IMR-90 (cell line): ENCODE measurements at regions not wholly inside any gene's neighbourhood (a gene's known extent, or its start where the extent isn't known, plus 50 kb on each side); places are given as distances from the start of the nearest gene placed in this dataset.

ENCODE experiments used
- CEBPB ChIP-seq: IDR thresholded peaks from 2 replicates; pipeline ENCODE4 v1.6.1; 2012; ENCODE audit warnings: low read depth, low read length, improper control_type of control experiment
- CHD1 ChIP-seq: IDR thresholded peaks from 2 replicates; pipeline ENCODE4 v1.6.1; 2012; ENCODE audit warnings: low read depth, low read length, improper control_type of control experiment
- FOS ChIP-seq: fragments of 150-350 bp; IDR thresholded peaks from 2 replicates; pipeline ENCODE4 v1.6.1; 2016; ENCODE audit warnings: low read depth, low read length
- MAFK ChIP-seq: IDR thresholded peaks from 2 replicates; pipeline ENCODE4 v1.6.1; 2012; ENCODE audit warnings: low read depth, low read length, improper control_type of control experiment
- MAZ ChIP-seq: IDR thresholded peaks from 2 replicates; pipeline ENCODE4 v1.6.1; 2012; ENCODE audit warnings: low read depth, mild to moderate bottlenecking, low read length, improper control_type of control experiment, moderate library complexity, borderline replicate concordance
- MXI1 ChIP-seq: IDR thresholded peaks from 2 replicates; pipeline ENCODE4 v1.6.1; 2012; ENCODE audit warnings: low read depth, mild to moderate bottlenecking, low read length, moderate library complexity, borderline replicate concordance
- POLR2A ChIP-seq: IDR thresholded peaks from 2 replicates; pipeline ENCODE4 v1.6.1; 2012; ENCODE audit warnings: mild to moderate bottlenecking, low read depth, low read length
- RAD21 ChIP-seq: IDR thresholded peaks from 2 replicates; pipeline ENCODE4 v1.6.1; 2012; ENCODE audit warnings: low read length, improper control_type of control experiment
- TF ChIP-seq, protein P1 (sequence below): conservative IDR thresholded peaks from 2 replicates; pipeline ENCODE4 v1.5.1; 2012; ENCODE audit warnings: mild to moderate bottlenecking, low read depth, low read length, improper control_type of control experiment
- TF ChIP-seq, protein P2 (sequence below): fragments of 150-350 bp; IDR thresholded peaks from 2 replicates; pipeline ENCODE4 v1.6.1; 2016; ENCODE audit warnings: low read depth, mild to moderate bottlenecking, low read length, moderate library complexity, borderline replicate concordance
- TF ChIP-seq, protein P3 (sequence below): fragments of 150-350 bp; IDR thresholded peaks from 2 replicates; pipeline ENCODE4 v1.6.1; 2017; ENCODE audit warnings: mild to moderate bottlenecking, antibody characterized with exemption, low read length, low read depth

DNA sequence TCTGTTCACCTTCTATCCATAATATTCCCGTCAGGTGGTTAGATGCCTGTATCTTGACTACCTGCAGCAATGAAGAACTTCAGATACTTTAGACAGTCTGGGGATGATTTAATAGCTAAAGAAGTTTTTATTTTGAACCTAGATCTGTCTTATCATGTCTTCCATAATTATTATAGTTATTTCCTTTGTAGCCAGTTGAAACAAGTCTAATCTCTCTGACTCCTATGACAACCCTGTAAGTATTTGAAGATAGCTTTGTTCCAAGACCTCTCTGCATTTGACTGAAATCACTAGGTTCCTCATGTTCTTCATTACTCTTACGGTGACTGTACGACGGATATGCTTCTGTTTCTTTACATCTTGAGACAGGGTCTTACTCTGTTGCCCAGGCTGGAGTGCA lies 316.6 kb upstream of the BMP2 start:
- TF ChIP-seq, protein P1, sequence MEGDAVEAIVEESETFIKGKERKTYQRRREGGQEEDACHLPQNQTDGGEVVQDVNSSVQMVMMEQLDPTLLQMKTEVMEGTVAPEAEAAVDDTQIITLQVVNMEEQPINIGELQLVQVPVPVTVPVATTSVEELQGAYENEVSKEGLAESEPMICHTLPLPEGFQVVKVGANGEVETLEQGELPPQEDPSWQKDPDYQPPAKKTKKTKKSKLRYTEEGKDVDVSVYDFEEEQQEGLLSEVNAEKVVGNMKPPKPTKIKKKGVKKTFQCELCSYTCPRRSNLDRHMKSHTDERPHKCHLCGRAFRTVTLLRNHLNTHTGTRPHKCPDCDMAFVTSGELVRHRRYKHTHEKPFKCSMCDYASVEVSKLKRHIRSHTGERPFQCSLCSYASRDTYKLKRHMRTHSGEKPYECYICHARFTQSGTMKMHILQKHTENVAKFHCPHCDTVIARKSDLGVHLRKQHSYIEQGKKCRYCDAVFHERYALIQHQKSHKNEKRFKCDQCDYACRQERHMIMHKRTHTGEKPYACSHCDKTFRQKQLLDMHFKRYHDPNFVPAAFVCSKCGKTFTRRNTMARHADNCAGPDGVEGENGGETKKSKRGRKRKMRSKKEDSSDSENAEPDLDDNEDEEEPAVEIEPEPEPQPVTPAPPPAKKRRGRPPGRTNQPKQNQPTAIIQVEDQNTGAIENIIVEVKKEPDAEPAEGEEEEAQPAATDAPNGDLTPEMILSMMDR: no peak
- TF ChIP-seq POLR2A (no peak), MAFK (no peak), FOS (no peak), MAZ (no peak), CEBPB (no peak), MXI1 (no peak), RAD21 (no peak), CHD1 (no peak)
- TF ChIP-seq, protein P2, sequence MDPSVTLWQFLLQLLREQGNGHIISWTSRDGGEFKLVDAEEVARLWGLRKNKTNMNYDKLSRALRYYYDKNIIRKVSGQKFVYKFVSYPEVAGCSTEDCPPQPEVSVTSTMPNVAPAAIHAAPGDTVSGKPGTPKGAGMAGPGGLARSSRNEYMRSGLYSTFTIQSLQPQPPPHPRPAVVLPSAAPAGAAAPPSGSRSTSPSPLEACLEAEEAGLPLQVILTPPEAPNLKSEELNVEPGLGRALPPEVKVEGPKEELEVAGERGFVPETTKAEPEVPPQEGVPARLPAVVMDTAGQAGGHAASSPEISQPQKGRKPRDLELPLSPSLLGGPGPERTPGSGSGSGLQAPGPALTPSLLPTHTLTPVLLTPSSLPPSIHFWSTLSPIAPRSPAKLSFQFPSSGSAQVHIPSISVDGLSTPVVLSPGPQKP: no peak
- TF ChIP-seq, protein P3, sequence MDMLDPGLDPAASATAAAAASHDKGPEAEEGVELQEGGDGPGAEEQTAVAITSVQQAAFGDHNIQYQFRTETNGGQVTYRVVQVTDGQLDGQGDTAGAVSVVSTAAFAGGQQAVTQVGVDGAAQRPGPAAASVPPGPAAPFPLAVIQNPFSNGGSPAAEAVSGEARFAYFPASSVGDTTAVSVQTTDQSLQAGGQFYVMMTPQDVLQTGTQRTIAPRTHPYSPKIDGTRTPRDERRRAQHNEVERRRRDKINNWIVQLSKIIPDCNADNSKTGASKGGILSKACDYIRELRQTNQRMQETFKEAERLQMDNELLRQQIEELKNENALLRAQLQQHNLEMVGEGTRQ: no peak
